GDM1 (cell line): ENCODE measurements at regions not wholly inside any gene's neighbourhood (a gene's known extent, or its start where the extent isn't known, plus 50 kb on each side); places are given as distances from the start of the nearest gene placed in this dataset.

Experiments
- DNase-seq: peaks from one replicate; lab custom pipeline; 2025; lab: John Stamatoyannopoulos, UW

DNA sequence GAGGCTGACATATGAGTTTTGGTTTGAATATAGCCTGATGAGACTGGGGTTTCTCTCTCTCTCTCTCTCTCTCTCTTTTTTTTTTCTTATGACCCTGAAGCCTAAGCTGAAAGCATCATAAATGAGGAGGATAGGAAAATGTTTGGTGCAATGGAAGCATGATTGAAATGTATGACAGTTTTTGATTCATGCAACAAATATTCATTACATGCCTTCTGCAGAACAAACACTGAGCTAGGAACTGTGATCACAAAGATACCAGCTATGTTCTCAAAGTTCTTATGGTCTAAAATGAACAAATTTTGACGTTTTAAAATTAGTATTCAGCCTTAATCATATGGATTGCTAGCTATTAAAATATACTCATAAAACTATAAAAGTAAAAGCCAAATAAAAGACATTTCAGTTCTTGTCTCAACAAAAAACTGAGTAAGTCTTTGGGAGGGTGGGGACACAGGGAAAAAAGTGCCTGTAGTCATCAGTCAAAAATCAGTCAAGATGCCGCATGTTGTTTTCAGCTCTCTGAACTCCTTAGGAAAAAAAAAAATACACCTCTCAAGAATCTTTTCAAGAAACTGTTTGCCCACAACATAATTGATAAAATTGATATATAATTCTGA is 57.2 kb downstream of the NKX6-1 start:
- no peak for DNase-seq

DNA sequence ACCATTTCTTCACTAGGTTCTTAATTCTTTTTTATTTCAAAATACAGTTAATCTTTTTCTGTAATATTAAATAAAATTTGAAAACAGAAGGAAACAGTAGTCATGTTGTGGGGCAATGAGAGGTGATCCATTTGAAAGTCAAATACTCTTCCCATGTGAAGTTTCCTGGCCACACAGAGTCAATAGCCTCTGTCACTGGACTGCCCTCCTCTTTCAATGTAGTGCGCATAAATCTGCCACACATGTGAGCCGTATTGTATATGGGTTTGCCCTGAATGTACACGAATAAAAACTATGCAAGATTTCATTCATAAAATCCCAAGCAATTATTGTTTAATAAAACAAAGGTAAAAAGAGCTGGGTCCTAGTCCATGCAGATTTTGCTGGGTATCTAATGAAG is 59.1 kb downstream of the NKX6-1 start:
- no peak for DNase-seq

DNA sequence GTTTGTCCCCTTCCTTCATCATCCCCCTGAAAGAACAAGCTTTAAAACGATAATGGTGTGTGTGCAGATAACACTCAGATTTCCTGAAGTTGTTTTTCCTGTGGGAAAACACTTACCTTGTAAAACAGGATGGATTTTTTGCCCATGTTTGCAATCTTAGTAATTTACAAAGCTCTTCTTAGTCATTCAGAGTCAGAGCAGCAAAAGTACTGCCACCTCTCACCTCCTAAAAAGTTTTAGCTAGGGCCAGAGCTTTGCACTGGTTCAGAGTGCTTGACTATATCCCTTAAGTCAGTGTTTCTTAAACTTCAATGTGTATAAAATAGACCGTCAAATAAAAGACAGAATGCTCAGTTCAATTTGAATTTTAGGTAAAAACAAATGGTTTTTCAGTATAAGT is 62.3 kb downstream of the NKX6-1 start:
- no peak for DNase-seq

DNA sequence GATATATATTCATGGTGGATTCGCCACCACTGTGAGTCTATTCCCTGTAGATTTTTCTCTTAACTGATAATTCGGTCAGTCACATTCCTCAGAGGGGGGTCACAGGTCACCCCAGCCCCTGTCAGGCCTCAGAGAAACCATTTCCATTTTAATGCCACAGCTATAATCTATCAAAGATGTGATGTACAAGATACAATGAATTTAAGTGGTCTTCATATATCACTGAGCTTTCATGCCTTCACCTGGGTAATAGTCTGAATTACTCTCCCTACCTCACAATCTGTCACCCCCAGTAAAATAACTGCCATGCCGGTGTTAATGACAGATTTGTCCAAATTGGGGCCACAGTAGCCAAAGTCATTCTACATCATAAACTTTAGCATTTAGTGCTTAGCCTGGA is 64.7 kb downstream of the NKX6-1 start:
- DNase-seq = no peak

DNA sequence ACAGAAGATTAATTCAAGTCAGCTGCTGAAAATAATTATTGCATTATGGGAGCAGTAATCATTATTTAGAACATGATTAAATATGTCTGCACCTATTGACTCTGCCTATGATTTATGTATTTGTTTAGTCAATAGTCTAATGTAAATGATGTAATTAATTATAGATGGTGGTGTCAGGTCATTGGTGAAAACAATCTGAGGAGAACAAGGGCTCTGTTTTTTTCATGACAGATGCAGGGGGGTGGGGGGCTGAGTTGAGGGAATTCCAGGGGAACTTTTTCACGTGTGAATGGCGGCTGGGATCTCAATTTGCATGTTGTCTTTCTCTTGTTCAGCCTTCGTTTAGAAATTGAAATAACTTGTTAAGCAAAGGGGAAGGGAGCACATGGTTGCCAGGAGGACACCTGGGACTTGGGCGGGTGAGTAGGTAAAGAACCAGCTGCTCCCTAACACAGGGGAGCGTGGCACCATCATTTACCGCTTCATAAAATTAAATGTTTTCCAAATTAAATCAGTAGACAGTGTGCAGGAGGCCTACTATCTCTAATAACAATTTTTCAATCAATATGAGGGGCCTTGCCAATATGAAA is 65.4 kb downstream of the NKX6-1 start:
- no peak for DNase-seq

DNA sequence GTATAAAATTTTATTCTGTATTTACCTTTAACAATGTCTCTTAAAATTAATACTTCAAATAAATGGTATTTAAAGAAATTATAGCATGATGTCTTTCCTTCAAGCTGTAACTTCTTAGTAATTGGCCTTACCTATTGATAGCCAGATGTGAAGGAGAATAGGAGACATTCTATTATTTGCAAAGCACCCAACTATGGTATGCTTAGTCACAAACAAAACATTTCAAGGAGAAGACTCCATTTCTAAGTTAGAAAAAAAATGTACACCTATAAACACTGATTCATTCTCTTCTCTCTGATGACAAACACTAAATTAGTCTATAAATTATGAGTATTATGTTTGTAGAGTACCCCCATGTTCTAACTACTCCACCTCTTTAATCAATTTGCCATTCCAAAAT is 66.4 kb downstream of the NKX6-1 start:
- no peak for DNase-seq

DNA sequence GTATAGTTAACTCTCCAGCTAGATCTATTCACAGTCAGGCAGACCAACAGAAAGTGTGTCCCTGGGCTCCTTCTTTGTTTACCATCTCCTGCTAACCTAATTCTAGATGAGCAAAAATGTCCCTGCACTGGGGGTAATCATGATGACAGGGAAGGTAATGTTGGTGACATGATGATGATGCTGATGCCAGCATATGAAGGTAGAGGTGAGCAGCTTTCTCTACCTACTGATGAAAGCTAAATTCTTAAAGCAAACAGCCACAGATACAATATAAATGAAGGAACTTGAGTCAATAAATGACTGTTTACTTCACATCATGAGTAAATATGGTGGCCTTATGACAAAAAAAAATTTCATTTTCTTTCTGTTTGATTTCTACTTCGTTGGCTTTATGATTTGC is 78.5 kb downstream of the NKX6-1 start:
- no peak for DNase-seq

DNA sequence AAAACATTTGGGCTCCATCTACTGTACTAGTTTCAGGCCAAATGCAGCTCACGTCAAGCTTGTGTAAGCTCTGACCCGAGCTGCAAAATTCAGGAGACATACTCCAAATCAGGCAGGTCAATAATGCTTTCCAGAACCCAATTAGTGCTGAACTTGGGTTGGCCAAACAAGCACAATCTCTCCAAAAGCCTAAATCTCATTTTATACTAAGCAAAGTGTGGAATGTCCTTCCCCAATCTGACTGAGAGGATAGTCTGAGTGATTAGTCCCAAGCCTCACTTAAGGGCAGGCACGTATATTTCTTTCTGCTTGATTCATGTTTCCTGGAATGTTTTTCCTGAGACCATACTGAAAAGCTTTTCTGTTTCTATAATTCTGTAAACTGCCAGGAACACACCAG is 79.9 kb downstream of the NKX6-1 start:
- no peak for DNase-seq

DNA sequence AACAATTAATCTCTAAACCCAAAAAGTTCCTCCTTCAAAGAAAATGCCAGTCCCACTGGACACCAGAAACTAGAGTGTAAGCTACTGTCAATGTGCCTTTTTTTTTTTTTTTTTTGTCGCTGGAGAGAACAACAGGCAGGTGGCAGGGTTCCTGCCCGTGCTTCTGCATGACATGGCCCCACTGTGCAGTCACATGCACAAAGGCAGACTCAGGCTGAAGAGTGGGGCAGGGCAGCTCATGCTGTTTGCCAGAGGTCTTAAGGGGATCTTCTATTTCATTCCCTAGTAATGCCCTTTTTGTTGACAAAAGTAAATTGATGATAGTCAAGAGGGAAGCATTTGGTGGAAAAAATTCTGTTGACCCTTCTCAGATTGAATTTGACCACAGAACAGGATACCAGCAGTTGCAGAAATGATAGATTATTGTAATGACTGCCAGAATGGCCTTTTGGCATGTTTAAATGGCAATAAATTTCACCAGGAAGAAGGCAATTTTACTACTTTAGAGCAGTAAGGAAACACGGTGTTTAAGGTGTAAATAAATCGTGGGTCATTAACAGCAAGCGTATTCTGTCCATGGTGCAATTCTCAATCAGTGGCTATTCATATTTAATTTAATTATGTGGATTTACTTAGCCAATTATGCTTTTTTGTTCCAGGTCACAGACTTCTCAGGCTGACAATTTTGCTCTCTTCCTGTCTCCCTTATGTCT is 80.9 kb downstream of the NKX6-1 start:
- DNase-seq = no peak

DNA sequence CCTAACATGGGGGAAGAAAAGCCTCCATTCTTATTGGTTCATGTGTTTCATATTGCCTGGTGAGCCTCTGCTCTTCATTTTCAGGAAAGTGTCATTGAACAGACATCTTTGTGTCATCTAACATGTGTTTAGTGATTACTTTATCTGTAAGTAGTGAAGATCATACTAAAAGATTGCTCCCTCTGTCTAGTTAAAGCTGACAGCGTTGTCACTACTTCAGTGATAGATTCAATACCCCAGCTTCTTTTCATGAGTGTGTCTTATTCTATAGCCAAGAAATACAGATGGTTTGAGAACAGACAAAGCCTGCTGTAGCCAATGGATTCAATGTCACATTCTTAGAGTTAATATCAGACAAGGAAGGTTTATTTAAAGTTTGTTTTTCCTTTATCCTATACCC is 85.1 kb downstream of the NKX6-1 start:
- no peak for DNase-seq

DNA sequence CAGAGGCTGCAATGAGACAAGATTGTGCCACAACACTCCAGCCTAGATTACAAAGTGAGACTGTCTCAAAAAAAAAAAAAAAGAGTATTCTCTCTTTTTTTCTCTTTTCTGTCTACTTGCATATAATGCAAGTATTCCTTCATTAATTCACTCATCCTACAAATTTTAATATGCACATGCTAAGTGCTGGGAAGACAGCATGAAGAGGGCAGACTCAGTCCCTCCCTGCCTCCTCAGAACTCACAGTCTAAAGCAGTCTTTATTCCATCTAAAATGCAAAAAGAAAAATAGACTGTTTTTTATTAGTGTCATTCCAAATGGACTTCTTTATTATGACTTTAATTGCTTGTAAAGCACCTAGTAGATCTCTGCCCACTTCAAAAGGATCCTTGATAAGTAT is 85.6 kb downstream of the NKX6-1 start:
- DNase-seq = no peak

DNA sequence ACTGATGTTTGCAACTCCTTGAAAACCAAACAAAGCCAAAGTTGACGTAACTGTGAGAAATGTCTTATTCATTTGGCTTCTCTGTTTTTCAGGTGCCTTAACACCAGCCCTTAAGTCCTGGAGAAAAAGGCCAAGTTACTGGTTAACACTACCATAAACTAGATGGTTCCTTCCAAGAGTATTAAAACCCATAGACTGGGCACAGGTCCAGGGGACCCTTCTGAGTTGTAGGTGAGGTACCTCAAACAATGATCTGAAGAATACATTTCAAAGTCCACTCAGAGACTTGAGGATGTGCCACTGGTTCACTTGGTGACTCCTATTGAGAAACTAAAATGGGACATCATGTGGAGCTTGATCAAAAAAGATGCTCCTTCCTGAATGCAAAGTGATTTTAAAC is 87.0 kb downstream of the NKX6-1 start:
- no peak for DNase-seq

DNA sequence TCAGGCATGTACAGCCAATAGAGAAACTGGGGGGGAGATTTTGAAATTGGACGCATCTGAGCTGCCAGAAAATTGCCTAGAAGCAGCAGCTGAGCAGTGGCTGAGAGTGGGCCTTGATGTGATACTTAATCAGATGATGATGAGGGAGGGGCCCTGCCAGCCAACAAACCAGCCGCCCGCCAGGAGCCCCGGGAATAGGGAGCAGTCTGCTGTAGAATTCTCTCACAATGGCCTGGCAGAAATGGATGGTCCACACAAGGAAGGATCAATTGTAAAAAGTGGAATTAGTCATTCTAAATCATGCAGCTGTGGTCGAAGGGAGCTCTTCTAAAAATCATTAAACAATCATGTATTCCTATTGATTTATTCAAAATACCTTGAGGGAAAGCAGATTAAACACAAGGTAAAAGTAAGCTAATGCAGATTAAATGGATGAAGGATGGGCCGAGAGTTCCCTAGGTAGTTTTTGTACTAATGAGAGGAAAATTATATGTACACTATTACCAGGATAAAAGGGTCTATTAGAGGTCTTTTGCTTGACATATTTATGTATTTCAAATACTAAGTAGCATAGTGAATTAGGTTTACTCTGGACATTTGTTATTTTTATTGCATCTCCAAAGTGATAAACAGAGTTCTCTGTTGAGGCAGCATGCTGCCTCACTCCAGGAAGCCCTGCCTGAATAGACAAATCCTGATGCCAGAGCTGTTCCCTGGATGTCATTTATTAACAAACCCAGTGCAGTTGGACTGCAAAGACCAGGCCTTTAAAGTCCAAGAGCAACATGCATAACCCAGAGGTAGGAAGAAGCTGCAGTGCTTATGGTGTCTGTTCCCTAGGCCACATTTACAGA is 91.3 kb downstream of the NKX6-1 start:
- DNase-seq = no peak

DNA sequence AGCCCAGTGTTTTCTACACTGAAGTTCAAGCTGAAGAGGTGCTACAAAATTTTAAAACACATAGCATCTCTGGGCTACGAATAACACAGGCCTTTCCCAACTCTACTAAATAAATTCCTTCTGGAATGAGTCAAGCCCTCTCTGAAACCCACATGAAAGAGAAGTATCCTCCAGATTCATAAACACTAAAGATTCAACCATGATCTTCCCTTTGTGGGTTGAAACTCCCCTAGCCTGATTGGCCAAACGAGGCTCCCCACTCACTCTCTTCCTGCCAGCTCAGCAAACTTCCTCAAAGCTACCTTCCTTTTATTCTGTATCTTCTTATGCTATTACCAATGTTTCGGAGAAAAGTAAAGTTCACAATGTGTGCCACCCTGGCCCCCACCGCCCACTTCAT is 95.4 kb downstream of the NKX6-1 start:
- DNase-seq = no peak

DNA sequence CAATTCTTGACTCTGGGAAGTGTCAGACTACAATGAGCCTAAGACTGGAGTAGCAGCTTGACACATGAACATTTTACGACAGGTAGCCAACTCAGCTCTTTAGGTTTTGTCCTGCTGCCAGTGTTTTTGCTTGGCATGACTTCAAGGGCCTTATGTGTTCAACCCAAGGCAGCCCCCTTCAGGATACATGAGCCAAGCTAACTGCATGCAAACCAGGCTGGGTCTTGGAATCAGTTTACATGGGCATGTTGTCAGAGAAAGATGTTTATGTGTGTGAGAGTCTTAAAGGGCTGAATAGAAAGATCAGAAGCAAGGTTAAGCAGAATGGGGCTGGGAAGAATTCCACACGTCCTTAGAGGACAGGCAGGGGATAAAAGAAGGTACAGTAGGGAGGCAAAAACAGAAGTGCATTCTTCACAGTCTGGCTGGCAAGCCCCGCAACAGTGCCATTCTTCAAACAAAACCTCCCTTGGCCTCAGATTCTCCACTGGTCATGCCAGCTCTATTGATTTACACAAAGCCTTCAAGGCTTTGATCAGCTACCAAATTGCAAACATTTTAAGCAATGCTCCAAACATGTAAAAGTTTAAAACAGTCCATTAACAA is 97.3 kb downstream of the NKX6-1 start:
- DNase-seq = no peak

DNA sequence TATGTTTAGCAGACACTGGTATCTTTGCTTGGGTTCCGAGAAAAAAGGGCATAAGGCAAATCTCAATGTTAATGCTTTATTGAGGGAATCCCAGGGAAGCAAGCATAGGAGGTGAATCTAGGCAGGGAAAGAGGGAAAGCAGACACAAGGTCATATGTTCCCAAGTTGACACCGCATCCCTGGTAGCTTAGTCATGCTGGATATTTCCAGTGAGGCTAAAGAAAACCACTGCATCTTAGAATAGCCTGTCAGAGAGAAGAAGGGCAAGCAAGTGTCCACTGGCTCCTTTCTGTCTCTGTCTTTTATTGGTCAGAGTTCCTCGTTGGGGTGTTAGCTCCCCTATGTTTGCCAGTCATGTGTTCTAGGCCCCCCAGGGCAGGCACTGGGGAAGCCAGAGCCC is 104.7 kb downstream of the NKX6-1 start:
- DNase-seq = no peak

DNA sequence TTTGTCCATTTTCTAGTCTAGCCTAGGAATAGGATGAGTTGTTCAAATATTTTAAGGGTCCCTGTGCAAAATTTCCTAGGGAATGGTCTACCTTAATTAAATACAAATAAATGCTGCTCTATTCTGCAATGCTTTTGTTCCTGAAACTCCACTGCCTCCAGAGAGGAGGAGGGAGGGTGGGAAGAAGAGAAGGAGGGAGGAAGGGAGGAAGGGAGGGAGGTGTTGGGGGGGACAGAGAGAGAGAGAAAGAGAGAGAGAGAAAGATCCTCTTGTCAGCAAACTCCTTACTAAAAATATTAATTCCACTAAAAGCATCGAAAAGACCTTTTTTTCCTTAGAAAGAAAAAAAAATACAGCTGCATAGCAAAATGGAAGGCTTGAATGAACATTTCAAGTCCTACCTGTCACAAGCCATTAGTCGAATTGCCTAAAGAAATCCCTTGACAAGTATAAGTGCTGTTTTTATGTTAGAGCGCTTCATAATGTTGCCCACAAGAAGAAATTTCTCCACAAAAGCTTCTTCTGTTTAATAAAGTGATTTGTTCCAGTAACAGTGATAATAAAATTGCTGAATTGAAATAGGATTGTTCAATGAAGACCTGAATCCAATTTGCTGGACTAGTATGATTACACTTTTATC is 106.0 kb downstream of the NKX6-1 start:
- no peak for DNase-seq

DNA sequence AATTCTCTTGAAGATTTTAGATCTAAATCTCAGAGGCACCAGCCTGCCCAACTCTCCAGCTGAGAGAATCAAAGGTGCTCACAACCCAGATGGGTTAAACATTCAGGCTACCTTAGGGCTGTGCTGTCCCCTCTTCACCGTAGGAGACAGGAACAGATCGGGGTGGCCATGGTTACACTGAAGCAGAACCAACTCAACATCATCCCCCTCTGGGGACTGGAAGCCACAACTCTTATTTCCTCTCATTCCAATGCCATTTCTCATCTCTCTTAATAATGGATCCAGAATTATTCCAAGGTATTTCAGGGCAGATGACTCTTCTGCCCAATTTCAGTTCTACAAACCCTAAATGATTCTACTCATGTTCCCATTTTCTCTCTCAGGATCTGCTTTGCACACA is 109.7 kb downstream of the NKX6-1 start:
- no peak for DNase-seq

DNA sequence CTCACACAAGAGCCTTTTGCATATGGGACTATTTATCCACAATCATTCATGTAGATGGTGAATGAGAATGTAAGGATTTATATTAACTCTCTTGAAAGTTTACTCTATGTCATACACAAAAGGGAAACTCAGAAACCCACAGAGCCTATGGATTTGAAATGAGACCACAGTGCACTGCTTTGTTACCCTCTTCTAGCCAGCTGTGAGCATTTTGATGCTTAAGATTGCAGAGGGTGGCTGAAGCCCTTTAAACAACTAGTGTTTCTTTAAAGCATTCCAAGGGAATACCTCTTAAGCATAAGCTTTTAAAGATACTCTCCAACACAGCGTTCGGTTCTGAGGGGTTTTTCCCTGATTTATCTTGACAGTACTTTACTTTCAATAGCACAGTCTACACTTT is 113.9 kb downstream of the NKX6-1 start:
- no peak for DNase-seq

DNA sequence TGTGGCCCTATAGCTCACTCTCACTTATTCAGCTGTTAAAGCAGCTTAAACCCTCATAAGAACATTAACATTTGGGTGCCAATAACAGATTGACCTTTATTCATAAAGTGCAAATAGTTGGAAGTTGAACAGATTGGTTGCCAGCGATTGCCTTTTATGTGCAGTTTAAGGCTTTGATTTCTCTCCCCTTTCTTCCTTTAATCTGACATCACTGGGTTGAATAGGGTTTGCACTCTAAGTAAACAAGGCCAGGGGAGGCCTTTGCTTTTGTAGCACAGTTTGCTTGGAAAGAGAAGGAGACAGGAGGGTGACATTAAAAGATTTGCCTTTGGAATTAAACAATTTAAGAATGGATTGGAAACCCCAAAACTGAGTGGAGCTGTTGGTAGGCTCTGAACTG is 114.3 kb downstream of the NKX6-1 start:
- no peak for DNase-seq

DNA sequence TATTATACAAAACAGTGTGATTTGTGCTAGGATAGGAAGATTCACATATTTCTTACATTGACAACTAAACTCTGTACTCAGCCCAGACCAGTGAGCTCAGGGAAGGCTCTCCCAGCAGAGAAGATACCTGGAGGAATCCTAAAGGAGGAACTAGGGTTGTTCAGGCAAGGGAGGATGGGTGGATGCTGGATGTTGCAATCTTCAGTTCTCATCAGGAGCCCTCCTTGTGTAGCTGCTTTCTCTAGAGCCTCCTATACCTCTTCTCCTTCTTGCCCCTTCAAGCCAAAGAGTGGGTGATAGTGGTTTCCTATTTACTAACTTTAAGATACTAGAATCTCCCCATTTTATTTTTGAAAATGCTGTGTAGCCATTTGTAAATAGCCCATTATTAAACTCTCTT is 117.3 kb downstream of the NKX6-1 start:
- DNase-seq = no peak
